HK-2 (cell line): ENCODE measurements at regions not wholly inside any gene's neighbourhood (a gene's known extent, or its start where the extent isn't known, plus 50 kb on each side); places are given as distances from the start of the nearest gene placed in this dataset.
"Not testable (repeated sequence)": the region's sequence is repeated elsewhere in the genome, so short reads cannot be mapped to it uniquely, and the experiment has no call there.

Source experiments
- DNase-seq: peaks from one replicate; pipeline ENCODE4 v3.0.0-alpha.2; 2018; ENCODE audit not compliant: unreplicated experiment

GRCh38 chr12:60194678-60195077 lies 598.8 kb downstream of the SLC16A7 start:
- no peak for DNase-seq

- no peak for DNase-seq
Measured at GRCh38 chr12:60195483-60195882, 599.7 kb downstream of the SLC16A7 start.

GRCh38 chr12:60196366-60196765 lies 600.5 kb downstream of the SLC16A7 start:
- no peak for DNase-seq

GRCh38 chr12:60197589-60197988 lies 601.8 kb downstream of the SLC16A7 start:
- DNase-seq = no peak

GRCh38 chr12:60201891-60202290 lies 606.1 kb downstream of the SLC16A7 start:
- no peak for DNase-seq

- DNase-seq = peak; percentile 15
Measured at GRCh38 chr12:60205500-60205899, 609.7 kb downstream of the SLC16A7 start.

- no peak for DNase-seq
Measured at GRCh38 chr12:60209521-60209920, 613.7 kb downstream of the SLC16A7 start.

- DNase-seq = no peak
Measured at GRCh38 chr12:60209933-60210332, 614.1 kb downstream of the SLC16A7 start.

GRCh38 chr12:60210756-60211155 lies 614.9 kb downstream of the SLC16A7 start:
- DNase-seq = no peak

GRCh38 chr12:60211244-60211643 lies 615.4 kb downstream of the SLC16A7 start:
- DNase-seq = no peak

GRCh38 chr12:60212159-60213000 lies 616.6 kb downstream of the SLC16A7 start:
- no peak for DNase-seq

GRCh38 chr12:60213272-60213671 lies 617.4 kb downstream of the SLC16A7 start:
- DNase-seq = not testable (repeated sequence)

GRCh38 chr12:60216226-60216625 lies 620.4 kb downstream of the SLC16A7 start:
- DNase-seq = no peak

- DNase-seq = no peak
Measured at GRCh38 chr12:60223242-60223641, 627.4 kb downstream of the SLC16A7 start.

- DNase-seq = no peak
Measured at GRCh38 chr12:60225216-60226000, 629.6 kb downstream of the SLC16A7 start.

GRCh38 chr12:60227916-60228315 lies 632.1 kb downstream of the SLC16A7 start:
- DNase-seq = no peak

- DNase-seq = no peak
Measured at GRCh38 chr12:60230056-60230455, 634.2 kb downstream of the SLC16A7 start.

- DNase-seq = no peak
Measured at GRCh38 chr12:60231303-60231702, 635.5 kb downstream of the SLC16A7 start.

GRCh38 chr12:60231976-60232907 lies 636.4 kb downstream of the SLC16A7 start:
- DNase-seq = no peak

- not testable (repeated sequence) for DNase-seq
Measured at GRCh38 chr12:60234611-60235195, 638.9 kb downstream of the SLC16A7 start.

GRCh38 chr12:60235261-60235660 lies 639.4 kb downstream of the SLC16A7 start:
- no peak for DNase-seq
